HG03521 (cell line): ENCODE measurements at regions not wholly inside any gene's neighbourhood (a gene's known extent, or its start where the extent isn't known, plus 50 kb on each side); places are given as distances from the start of the nearest gene placed in this dataset.
A peak's percentile ranks its signal among the peaks of the same experiment; 100 is the strongest.

Experiments used
- ATAC-seq: cut with Tn5 transposase; IDR thresholded peaks from one replicate; pipeline ENCODE4 v1.9.1; 2021; ENCODE audit warnings: mild to moderate bottlenecking, moderate library complexity; ENCODE audit not compliant: unreplicated experiment

DNA sequence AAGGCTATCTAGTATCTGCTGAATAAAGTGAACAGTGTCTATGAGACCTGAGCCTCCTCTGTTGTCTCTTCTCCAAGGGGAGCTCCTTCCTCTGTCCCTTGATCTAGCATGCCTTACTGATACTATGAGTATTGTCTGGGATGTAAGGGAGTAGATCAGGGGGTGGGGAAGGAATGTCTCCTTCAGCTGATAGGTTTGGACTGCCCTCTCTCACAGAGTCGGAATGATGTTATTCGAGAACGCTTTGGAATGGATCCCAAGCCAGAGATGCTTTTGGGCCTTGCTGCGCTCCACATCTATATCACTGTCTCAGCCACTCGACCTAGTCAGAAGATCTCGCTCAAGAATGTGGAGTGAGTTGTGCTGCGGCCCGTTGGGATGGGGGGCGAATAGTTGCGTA is 68.3 kb upstream of the PRPS1 start:
- no peak for ATAC-seq

DNA sequence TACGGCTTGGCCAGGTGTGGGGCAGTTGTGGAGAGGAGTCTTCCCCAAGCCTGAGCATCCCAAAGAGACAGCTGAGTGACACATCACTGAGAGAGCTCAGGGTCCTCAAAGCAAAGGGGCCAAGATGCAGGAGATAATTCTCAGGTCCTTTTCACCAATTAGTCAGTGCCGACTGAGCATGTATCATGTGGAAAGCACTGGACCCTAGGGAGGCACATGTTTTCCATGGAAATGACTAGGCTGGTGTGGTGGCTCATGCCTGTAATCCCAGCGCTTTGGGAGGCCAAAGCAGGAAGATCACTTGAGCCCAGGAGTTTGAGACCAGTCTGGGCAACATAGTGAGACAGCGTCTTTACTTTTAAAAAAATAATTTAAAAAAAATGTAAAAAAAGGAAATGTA is 67.3 kb upstream of the PRPS1 start:
- ATAC-seq = no peak

DNA sequence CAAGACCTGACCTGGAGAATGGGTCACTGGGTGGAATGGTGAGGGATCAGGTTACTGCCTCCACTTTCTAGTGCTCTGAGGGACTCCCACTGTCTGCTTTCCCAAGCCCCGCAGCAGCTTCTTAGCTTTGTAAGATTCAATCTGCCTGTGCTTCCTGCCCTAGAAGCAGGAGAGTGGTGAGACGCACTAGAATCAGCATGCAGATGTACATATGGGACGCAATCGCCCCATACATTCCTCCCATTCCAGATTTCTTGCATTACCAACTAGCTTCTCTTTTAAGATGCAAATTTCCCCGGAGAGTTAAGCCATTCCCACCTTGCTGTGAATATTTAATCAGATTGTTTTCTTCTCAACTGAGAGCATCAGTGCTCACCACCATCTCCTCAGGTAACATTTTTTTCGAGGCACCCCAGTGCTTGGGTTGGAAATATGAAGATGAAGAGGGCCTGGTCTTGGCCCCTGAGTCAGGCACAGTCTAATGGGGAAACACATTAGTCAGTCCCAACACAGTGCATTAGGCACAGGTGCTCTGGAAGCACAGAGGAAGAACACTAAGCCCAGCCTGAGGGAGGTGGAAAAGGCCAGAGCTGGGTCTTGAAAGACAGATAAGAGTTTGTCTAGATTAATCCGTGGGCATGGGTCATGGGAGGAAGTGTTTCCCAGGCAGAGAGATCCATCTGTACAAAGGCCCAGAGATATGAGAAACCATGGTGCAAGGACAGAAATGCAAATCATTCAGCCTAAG is 66.7 kb upstream of the PRPS1 start:
- no peak for ATAC-seq

DNA sequence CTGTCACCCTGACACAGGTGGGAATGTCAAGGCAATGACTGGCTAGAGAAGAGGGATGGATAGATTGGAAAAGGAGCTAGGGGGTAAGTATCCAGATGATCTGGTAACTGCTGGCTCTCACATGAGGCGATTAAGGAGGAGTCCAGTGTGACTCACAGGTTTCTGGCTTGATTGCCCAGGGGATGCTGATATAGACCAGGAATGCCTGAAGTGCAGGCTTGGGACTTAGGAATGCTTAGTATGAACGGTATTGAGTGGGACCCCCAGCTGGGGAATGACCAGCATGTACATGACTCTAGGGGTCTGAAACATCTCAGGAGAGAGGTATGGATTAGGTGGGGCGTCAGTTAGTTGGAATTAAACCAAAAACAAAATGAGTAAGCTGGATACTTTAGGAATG is 65.8 kb upstream of the PRPS1 start:
- no peak for ATAC-seq

DNA sequence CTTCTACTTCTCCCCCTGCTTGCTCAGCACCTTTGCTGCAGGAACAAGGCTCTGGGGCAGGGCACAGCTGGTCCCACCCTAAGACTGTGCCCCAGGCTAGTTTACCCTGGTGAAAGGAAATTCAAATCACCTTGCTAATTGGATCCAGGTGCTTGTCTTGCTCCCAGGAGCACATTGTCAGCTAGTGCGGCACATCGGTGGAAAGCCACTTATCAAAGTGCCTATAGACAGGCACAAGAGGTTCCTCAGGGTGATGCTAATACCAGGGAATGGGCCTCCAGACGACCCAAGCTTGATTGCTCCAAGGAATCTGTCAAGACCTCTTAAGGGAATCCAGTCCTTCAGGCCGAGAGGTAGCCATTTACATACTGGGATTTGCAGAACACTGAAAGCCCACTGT is 64.5 kb upstream of the PRPS1 start:
- ATAC-seq = no peak

DNA sequence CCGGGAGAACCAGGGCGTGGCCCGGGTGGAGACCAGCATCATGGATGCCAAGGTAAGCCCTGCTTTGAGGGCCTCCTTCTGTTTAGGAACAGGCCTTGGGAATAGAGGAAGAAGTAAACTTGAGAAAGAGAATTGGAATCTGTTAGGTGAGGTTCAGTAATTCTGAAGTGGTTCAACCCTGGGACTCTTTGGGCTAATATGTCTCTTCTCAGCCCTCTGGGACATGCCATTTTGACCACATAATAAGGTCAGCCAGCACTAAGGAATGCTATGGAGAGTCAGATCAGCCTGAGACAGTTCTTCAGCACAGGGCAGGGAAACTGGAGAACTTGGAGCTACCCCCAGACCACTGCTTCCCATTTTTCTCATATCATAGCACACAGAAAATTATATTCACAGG is 63.3 kb upstream of the PRPS1 start:
- no peak for ATAC-seq

DNA sequence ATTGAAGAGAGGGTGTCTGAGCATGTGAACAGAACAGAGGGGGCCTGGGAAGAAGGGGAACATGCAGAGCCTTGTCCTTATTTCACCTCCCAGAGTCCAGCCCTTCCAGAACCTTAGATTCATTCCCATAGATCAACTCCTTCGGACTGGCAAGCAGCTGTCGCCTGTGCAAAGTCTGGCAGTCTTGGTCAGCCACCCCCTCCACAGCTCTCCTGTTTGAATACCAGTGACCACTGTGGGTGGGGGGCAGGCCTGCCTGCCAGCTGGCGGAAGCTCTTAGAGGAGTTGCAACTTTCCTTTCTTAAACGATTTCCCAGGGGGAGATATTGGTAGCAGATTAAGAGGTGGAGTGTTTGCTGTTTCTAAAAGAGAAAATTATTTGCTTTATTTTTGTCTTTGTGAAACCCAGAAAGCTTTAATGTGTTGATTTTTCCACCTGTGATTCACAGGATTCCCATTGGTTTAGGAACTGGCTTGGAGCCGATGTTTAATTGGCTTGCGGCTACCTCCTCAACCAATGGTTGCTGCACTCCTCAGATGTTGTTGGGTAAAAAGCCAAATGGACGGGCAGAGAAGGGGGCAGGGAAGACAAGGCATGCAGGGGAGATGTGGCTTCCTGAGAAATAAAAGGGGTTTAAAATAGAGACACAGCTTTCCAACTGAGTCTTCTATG is 62.2 kb upstream of the PRPS1 start:
- no peak for ATAC-seq

DNA sequence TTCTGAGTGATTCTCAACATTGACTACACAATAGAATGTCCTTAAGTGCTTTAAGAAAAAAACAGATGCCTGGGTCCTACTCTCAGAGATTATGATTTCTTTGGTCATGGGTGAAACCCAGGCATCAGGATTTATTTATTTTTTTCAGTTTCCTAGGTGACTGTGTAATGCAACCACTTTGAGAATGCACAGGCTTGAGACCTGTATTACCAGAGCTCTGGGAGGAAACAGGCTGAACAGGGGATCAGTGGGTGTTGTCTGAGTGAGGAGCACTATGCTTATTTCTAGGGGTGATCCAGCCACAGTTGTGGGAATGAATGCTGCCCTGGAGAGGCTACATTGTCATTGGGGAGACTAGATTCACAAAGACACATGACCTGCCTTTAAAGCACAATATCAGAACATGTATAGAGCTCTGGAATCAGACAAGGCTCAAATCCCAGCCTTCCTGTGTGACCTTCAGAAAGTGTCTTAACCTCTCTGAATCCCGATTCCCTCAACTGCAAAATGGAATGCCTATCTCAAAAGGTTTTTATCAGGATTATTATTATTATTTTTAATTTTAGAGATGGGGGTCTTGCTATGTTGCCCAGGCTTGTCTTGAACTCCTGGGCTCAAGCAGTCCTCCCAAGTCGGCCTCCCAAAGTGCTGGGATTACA is 61.6 kb upstream of the PRPS1 start:
- no peak for ATAC-seq

DNA sequence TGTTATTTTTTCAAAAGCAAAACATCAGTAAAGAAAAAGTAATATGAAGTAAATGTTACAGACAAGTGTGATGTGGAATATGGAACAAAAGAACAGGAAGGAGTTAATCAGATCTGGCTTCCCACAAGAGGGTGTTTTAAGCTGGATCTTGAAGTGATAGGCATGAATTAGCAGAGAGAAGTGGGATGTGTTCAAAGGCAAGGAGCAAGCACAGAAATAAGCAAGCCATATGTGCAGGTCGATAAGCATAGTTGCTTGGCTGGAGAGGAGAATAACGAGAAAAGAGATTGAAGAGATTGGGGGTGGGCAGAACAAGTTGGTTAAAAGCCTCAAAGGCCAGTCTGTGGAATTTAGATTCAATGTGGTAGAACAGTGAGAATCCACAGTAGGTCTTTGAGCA is 60.9 kb upstream of the PRPS1 start:
- no peak for ATAC-seq

DNA sequence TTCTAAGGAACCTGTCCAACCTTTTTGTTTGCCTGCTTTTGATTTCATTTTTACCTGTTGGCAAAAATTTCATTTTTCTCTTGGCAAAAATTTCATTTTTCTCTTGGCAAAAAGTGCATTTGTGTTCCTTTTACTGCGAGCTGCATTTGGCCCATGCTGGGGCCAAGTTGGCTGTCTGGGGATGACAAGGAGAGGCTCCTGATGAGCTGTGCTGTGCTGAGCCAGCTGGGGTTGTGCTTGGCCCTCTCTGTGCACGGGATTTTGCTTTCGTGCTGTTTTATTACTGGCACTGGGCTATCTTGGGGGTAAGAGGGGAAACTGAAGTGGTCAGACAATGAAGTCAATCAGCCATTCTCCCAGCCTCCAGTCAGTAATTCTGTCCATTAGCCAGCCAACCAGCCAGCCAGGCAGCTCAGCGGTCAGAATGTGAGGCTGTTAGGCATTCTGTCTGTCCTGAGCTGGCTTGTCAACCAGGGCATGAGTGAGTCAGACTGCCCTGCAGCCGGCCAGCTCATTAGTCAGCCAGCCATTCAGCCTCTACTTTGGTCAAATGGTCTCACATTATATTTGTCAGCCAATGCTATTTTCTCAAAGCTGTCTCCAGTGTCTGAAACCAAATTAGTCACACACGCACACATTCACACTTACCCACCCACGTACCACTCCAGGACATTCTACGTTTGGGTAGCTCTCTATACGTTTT is 56.9 kb upstream of the PRPS1 start:
- ATAC-seq = no peak

DNA sequence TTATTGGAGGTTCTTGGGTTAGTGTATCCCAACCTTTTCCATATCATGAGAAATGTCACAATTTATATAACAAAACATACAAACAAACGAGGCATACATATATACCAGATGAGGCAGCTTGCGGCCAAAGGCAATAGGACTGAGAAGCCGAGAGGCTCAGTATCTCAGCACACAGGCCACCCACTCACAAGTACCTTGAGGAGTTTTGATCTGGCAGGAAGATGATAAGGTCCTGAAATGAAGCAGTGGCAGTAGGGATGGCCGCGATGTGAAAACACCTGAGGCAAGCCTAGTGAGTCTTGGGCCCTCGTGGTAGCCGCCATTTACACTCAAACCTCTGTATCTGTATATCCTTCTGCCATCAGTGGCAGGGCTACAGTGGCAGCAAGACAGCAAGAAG is 55.3 kb upstream of the PRPS1 start:
- ATAC-seq = no peak

DNA sequence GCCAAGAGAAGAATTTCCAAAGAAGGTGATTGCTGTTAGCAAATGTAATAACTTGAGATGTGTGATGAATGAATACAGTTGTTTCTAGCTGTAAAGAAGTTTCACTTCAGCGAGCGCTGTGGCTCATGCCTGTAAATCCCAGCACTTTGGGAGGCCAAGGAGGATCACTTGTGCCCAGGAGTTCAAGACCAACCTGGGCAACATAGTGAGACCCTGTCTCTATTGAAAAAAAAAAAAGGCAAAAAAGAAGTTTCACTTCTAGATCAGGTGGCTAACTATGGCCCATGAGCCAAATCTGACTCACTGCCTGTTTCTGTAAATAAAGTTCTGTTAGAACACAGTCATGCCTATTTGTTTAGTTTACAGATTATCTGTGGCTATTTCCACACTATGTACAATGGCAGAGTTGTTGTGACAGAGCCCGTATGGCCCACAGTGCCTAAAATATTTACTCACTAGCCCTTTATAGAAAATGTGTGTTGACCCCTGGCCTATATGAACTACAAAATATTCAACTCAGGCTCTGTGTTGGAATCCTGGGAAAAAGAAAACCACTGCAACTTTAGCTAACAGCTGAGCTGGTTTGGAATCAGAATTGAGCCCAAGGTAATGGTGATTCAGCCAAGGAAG is 54.1 kb upstream of the PRPS1 start:
- ATAC-seq = no peak

DNA sequence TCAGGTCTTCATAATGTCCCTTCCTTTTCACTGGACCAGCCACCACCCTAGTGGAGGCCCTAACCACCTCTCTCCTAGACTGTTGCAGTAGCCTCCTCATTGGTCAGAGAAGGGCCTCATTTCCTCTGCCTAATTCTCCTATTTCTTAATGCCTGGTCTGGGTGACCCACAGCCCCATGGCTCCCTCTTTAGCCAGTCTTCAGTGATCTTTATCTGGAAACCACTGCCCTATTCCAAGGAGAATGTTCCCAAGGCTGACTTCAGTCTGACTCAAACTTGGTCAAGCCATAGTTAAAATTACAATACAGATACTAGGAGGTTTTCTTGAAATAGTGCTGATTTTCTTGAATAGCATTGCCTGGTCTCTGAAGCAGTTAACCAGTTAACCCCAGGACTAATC is 53.6 kb upstream of the PRPS1 start:
- ATAC-seq = no peak

DNA sequence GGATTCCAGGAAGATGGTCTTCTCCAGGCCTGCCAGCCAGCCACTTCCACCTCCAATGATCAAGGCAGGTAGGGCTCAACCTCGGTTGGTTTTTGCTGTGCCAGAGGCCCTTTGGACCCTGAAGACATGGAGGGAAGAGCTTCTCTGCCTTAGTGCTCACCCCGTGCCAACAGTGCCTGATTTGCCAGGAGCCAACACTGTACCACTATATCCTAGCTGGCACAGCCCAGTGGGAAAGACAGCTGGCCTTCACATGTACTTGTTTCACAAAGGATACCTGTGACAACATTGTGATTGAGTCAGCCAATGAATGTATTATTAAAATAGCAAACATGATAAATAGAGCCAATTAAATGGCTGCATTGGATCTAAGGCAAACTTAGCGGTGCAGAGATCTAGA is 51.9 kb upstream of the PRPS1 start:
- no peak for ATAC-seq

DNA sequence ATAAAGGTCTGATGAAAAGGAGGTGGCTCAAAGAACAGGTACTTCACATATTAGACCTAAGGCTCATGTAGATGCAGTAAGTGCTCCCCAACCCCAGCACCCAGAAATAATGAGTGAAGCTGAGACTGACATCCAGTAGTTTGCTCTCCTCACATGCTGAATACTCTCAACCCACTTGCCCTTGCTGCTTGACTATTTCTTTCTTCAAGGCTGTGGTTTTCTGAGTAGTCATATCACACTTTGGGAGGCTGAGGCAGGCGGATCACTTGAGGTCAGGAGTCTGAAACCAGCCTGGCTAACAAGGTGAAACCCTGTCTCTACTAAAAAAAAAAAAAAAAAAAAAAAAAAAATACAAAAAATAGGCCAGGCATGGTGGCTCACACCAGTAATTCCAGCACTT is 51.5 kb upstream of the PRPS1 start:
- peak; percentile 67 for ATAC-seq

DNA sequence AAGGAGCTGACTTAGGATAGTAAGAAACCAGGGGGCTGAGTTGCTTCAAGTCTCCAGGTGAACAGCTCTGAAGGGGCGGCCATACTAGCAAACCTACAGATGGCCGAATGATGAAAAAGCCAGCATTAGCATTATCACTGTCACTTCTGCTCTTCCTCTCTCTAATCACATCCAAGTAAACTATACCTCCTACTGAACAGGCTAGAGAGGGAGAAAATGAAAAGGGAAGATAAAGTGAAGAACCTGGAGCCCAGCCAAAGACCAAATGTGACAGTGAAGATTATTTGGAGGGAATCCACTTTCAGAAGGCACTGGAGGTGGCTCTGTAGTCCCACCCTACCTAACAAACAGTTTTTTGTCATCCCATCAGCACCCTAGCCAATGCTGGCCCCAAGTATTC is 50.4 kb upstream of the PRPS1 start:
- no peak for ATAC-seq
